ENCODE measurements at regions not wholly inside any gene's neighbourhood (a gene's known extent, or its start where the extent isn't known, plus 50 kb on each side); places are given as distances from the start of the nearest gene placed in this dataset.

DNA sequence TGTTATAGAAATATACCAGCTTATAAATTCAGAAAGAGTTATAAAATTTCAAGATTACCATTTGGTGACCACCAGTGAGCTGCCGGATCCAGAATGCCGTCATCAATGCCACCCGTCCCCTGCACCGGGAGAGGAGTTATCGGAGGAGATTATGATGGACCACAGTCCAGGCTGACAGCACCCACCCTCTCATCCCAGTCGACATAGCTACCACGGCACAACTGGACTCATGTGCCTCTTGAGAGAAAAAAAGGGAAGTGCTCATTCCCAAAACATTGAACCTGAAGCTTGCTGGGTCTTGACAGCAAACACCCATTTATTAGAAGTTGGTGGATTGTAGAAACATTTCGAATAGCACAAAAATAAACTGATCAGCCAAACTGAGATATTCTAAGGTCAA, 1331.5 kb downstream of the TBC1D22A start:
- TF ChIP-seq, protein P1, sequence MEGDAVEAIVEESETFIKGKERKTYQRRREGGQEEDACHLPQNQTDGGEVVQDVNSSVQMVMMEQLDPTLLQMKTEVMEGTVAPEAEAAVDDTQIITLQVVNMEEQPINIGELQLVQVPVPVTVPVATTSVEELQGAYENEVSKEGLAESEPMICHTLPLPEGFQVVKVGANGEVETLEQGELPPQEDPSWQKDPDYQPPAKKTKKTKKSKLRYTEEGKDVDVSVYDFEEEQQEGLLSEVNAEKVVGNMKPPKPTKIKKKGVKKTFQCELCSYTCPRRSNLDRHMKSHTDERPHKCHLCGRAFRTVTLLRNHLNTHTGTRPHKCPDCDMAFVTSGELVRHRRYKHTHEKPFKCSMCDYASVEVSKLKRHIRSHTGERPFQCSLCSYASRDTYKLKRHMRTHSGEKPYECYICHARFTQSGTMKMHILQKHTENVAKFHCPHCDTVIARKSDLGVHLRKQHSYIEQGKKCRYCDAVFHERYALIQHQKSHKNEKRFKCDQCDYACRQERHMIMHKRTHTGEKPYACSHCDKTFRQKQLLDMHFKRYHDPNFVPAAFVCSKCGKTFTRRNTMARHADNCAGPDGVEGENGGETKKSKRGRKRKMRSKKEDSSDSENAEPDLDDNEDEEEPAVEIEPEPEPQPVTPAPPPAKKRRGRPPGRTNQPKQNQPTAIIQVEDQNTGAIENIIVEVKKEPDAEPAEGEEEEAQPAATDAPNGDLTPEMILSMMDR (IDR thresholded peaks at IDR 0.05), result no peak
- TF ChIP-seq EP300 (IDR thresholded peaks at IDR 0.05), result no peak

Data from tibial nerve (tissue), 4 donors.